Pancreas (tissue), 10 donors: ENCODE measurements at regions not wholly inside any gene's neighbourhood (a gene's known extent, or its start where the extent isn't known, plus 50 kb on each side); places are given as distances from the start of the nearest gene placed in this dataset.

Experiments
- ATAC-seq, 4 donors: fragments of 200-7000 bp; cut with Tn5 transposase; one replicate each; pipeline versions ENCODE4 v1.8.0 to v1.9.1; 2020; ENCODE audit warnings: mild to moderate bottlenecking in 4 of 4, moderate library complexity in 4 of 4
- DNase-seq, 6 donors: peaks; one replicate each; pipeline ENCODE4 v3.0.0-alpha.2; 2020
- FAIRE-seq: peaks from 2 replicates; lab custom pipeline; 2012; peaks lifted over from hg19 to GRCh38; lab: Jason Lieb, UNC
- H3K27ac ChIP-seq, 4 donors: fragments of 200-600 bp; sonication (generic); 1 replicate in 3 of 4; 2 replicates in 1 of 4; pipeline versions ENCODE4 v1.5.0 to v1.8.0; 2020
- H3K27me3 ChIP-seq, 4 donors: fragments of 200-600 bp; one replicate each; pipeline ENCODE4 v1.8.0; 2021
- H3K36me3 ChIP-seq, 3 donors: fragments of 200-600 bp; sonication (generic) in 1 of 3; one replicate each; pipeline versions ENCODE4 v1.5.0 to v1.8.0; 2020 to 2021
- H3K4me1 ChIP-seq, 3 donors: fragments of 200-600 bp; one replicate each; pipeline ENCODE4 v1.8.0; 2021
- H3K4me3 ChIP-seq, 4 donors: fragments of 200-600 bp; sonication (generic) in 2 of 4; one replicate each; pipeline versions ENCODE4 v1.5.0 to v1.8.0; 2020 to 2021
- H3K9me3 ChIP-seq, 4 donors: fragments of 200-600 bp; one replicate each; pipeline ENCODE4 v1.8.0; 2021
- WGBS, 2 donors: extraction: QIAGEN DNeasy Blood & Tissue Kit; methylation state at CpG; one replicate each; pipeline ENCODE4 v1.1.7; 2013; 5-methylcytosine and 5-hydroxymethylcytosine counted together
- intact Hi-C, 3 donors: fragments of 100-400 bp; cut with DNase I; formaldehyde crosslinking; loops; one replicate each; pipeline versions ENCODE4 v1.11.1 to v1.14.2; 2022
- TF ChIP-seq, protein P1 (sequence below), 4 donors: fragments of 200-600 bp; sonication (generic) in 3 of 4; IDR thresholded peaks; one replicate each; pipeline versions ENCODE4 v1.5.0 to v1.8.0; 2021; ENCODE audit warnings: antibody characterized with exemption in 4 of 4
- donor health status: healthy with polysubstance abuse.
- donor health status: DM: no; HTN: no; CAD: no; lungs with moderate emphysema.
- donor health status: DM: no; HTN: no; CAD: no.
- donor health status: control.
- donor health status: control.
- donor health status: Bipolar disorder and iron deficiency.
- donor health status: DM: yes; HTN: yes; CAD: no.
- donor health status: DM: no; HTN: no; CAD: no.
- donor health status: DM: no; HTN: no; CAD: no.
- donor health status: DM: yes; HTN: yes; CAD: no.

- peak overlapping the region in 2 of 4 donors; percentile 16 to 33 for H3K27ac ChIP-seq
- 47 to 48% methylated on average over 3 of the region's 3 CpGs for WGBS, 2 donors
- H3K4me3 ChIP-seq, result no peak overlapping the region
- no peaks in the 10 kb centered on the region for H3K36me3 ChIP-seq
- no peaks in the 10 kb centered on the region for H3K9me3 ChIP-seq
- DNase-seq, result peak in 1 of 6 donors; percentile 17
- TF ChIP-seq, protein P1, sequence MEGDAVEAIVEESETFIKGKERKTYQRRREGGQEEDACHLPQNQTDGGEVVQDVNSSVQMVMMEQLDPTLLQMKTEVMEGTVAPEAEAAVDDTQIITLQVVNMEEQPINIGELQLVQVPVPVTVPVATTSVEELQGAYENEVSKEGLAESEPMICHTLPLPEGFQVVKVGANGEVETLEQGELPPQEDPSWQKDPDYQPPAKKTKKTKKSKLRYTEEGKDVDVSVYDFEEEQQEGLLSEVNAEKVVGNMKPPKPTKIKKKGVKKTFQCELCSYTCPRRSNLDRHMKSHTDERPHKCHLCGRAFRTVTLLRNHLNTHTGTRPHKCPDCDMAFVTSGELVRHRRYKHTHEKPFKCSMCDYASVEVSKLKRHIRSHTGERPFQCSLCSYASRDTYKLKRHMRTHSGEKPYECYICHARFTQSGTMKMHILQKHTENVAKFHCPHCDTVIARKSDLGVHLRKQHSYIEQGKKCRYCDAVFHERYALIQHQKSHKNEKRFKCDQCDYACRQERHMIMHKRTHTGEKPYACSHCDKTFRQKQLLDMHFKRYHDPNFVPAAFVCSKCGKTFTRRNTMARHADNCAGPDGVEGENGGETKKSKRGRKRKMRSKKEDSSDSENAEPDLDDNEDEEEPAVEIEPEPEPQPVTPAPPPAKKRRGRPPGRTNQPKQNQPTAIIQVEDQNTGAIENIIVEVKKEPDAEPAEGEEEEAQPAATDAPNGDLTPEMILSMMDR (IDR thresholded peaks at IDR 0.05), result no peak
- no peak for FAIRE-seq
- no peaks in the 10 kb centered on the region for H3K27me3 ChIP-seq
- ATAC-seq, result peak in 2 of 4 donors; percentile 59 to 62
- intact Hi-C loops, result no loop called here
- H3K4me1 ChIP-seq, result peaks cover 0 to 3% (median 0%) of the 10 kb centered on the region in 3 donors
These were observed 357.9 kb upstream of the KIF2A start for GRCh38 chr5:61948151-61948550.

- 50 to 57% methylated on average over 2 of the region's 2 CpGs for WGBS, 2 donors
- no peaks in the 10 kb centered on the region for H3K27me3 ChIP-seq
- DNase-seq (no peak), FAIRE-seq (no peak), ATAC-seq (no peak)
- intact Hi-C loops, result no loop called here
- TF ChIP-seq, protein P1 (IDR thresholded peaks at IDR 0.05), result no peak
- no peak overlapping the region for H3K4me3 ChIP-seq
- H3K9me3 ChIP-seq, result no peaks in the 10 kb centered on the region
- H3K27ac ChIP-seq, result peak overlapping the region in 2 of 4 donors; percentile 23 to 36
- no peaks in the 10 kb centered on the region for H3K36me3 ChIP-seq
- peaks cover 0 to 3% (median 0%) of the 10 kb centered on the region in 3 donors for H3K4me1 ChIP-seq
These were observed 356.8 kb upstream of the KIF2A start for GRCh38 chr5:61949054-61949678.

DNA sequence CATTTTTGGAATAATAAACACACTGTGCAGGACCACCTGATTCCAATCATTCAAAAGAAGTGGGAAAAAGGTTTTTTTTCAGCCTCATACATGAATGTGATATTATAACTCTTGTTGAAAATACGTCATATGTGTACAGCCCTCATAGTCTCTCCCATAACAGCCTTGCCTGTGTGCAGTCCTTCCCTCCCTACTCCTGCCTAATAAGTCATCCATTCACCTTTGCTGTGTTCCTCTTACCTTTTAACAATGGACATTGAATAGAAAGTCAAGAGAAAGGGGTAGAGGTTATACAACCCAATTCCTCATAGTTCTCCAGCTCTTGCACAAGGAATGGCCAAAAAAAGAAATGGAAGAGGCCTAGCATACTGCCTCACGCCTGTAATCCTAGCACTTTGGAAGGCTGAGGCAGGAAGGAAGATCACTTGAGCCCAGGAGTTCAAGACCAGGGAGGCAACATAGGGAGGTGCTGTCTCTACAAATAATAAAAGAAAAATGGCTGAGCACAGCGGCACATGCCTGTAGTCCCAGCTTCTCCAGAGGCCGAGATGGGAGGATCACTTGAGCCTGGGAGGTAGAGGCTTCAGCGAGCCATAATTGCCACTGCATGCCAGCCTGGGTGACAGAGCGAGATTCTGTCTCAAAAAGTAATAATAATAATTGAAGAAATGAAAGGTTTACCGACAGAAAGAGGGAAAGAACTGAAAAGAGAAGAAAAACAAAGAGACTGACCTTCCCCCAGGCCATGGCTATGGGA lies 356.1 kb upstream of the KIF2A start:
- ATAC-seq, result peak; percentile 16 to 53 (median 40)
- TF ChIP-seq, protein P1 (IDR thresholded peaks at IDR 0.05), result no peak
- Histone ChIP-seq H3K36me3 (no peaks in the 10 kb centered on the region), H3K4me1 (peaks cover 0 to 3% (median 0%) of the 10 kb centered on the region in 3 donors), H3K27ac (peak overlapping the region in 3 of 4 donors; percentile 12 to 36 (median 23)), H3K4me3 (no peak overlapping the region), H3K27me3 (no peaks in the 10 kb centered on the region), H3K9me3 (no peaks in the 10 kb centered on the region)
- 91 to 97% methylated on average over 7 of the region's 7 CpGs for WGBS, 2 donors
- FAIRE-seq, result no peak
- no peak for DNase-seq
- intact Hi-C loops, result no loop called here

GRCh38 chr5:61951295-61951694 lies 354.7 kb upstream of the KIF2A start:
- Histone ChIP-seq H3K27me3 (no peaks in the 10 kb centered on the region), H3K9me3 (no peaks in the 10 kb centered on the region), H3K4me1 (peaks cover 0 to 3% (median 0%) of the 10 kb centered on the region in 3 donors), H3K36me3 (no peaks in the 10 kb centered on the region), H3K4me3 (no peak overlapping the region), H3K27ac (no peak overlapping the region)
- ATAC-seq, result no peak
- FAIRE-seq, result no peak
- intact Hi-C loops, result no loop called here
- 85 to 95% methylated on average over 3 of the region's 3 CpGs for WGBS, 2 donors
- TF ChIP-seq, protein P1 (IDR thresholded peaks at IDR 0.05), result no peak
- no peak for DNase-seq
